ENCODE measurements at regions not wholly inside any gene's neighbourhood (a gene's known extent, or its start where the extent isn't known, plus 50 kb on each side); places are given as distances from the start of the nearest gene placed in this dataset.

- H3K27me3 Mint-ChIP-seq (ENCODE audit: unreplicated experiment), result no peaks in the 10 kb centered on the region
- no peak overlapping the region for H3K4me3 Mint-ChIP-seq (ENCODE audit: unreplicated experiment)
- no peak for DNase-seq (ENCODE audit: low spot score)
- no peaks in the 10 kb centered on the region for H3K36me3 Mint-ChIP-seq (ENCODE audit: low read depth, unreplicated experiment)
- H3K27ac Mint-ChIP-seq (ENCODE audit: unreplicated experiment), result no peak overlapping the region
- H3K9me3 Mint-ChIP-seq (ENCODE audit: unreplicated experiment), result no peaks in the 10 kb centered on the region
- TF ChIP-seq CTCF (IDR thresholded peaks at IDR 0.05; ENCODE audit: unreplicated experiment), result no peak
- H3K4me1 Mint-ChIP-seq (ENCODE audit: unreplicated experiment), result no peaks in the 10 kb centered on the region
These were observed 908.0 kb downstream of the QKI start for GRCh38 chr6:164322533-164322932.

GRCh38 chr6:164321297-164321696 lies 906.8 kb downstream of the QKI start:
- Mint-ChIP-seq H3K27ac (ENCODE audit: unreplicated experiment) (no peak overlapping the region), H3K9me3 (ENCODE audit: unreplicated experiment) (no peaks in the 10 kb centered on the region), H3K4me3 (ENCODE audit: unreplicated experiment) (no peak overlapping the region), H3K27me3 (ENCODE audit: unreplicated experiment) (no peaks in the 10 kb centered on the region), H3K36me3 (ENCODE audit: low read depth, unreplicated experiment) (no peaks in the 10 kb centered on the region), H3K4me1 (ENCODE audit: unreplicated experiment) (no peaks in the 10 kb centered on the region)
- TF ChIP-seq CTCF (IDR thresholded peaks at IDR 0.05; ENCODE audit: unreplicated experiment), result no peak
- no peak for DNase-seq (ENCODE audit: low spot score)

- H3K36me3 Mint-ChIP-seq (ENCODE audit: low read depth, unreplicated experiment), result no peaks in the 10 kb centered on the region
- H3K27me3 Mint-ChIP-seq (ENCODE audit: unreplicated experiment), result no peaks in the 10 kb centered on the region
- no peaks in the 10 kb centered on the region for H3K9me3 Mint-ChIP-seq (ENCODE audit: unreplicated experiment)
- H3K27ac Mint-ChIP-seq (ENCODE audit: unreplicated experiment), result no peak overlapping the region
- DNase-seq (ENCODE audit: low spot score), result no peak
- no peak for TF ChIP-seq CTCF (IDR thresholded peaks at IDR 0.05; ENCODE audit: unreplicated experiment)
- H3K4me1 Mint-ChIP-seq (ENCODE audit: unreplicated experiment), result no peaks in the 10 kb centered on the region
- H3K4me3 Mint-ChIP-seq (ENCODE audit: unreplicated experiment), result no peak overlapping the region
These were observed 900.9 kb downstream of the QKI start for GRCh38 chr6:164315376-164315775.

- no peaks in the 10 kb centered on the region for H3K36me3 Mint-ChIP-seq (ENCODE audit: low read depth, unreplicated experiment)
- no peak overlapping the region for H3K4me3 Mint-ChIP-seq (ENCODE audit: unreplicated experiment)
- DNase-seq (ENCODE audit: low spot score), result no peak
- no peaks in the 10 kb centered on the region for H3K9me3 Mint-ChIP-seq (ENCODE audit: unreplicated experiment)
- H3K27me3 Mint-ChIP-seq (ENCODE audit: unreplicated experiment), result no peaks in the 10 kb centered on the region
- no peak for TF ChIP-seq CTCF (IDR thresholded peaks at IDR 0.05; ENCODE audit: unreplicated experiment)
- H3K4me1 Mint-ChIP-seq (ENCODE audit: unreplicated experiment), result no peaks in the 10 kb centered on the region
- H3K27ac Mint-ChIP-seq (ENCODE audit: unreplicated experiment), result no peak overlapping the region
These were observed 893.8 kb downstream of the QKI start for GRCh38 chr6:164308339-164308738.

GRCh38 chr6:164303102-164303964 lies 888.8 kb downstream of the QKI start:
- TF ChIP-seq CTCF (IDR thresholded peaks at IDR 0.05; ENCODE audit: unreplicated experiment), result no peak
- H3K4me3 Mint-ChIP-seq (ENCODE audit: unreplicated experiment), result no peak overlapping the region
- DNase-seq (ENCODE audit: low spot score), result no peak
- no peaks in the 10 kb centered on the region for H3K4me1 Mint-ChIP-seq (ENCODE audit: unreplicated experiment)
- peaks cover 4% of the 10 kb centered on the region for H3K27me3 Mint-ChIP-seq (ENCODE audit: unreplicated experiment)
- no peak overlapping the region for H3K27ac Mint-ChIP-seq (ENCODE audit: unreplicated experiment)
- no peaks in the 10 kb centered on the region for H3K9me3 Mint-ChIP-seq (ENCODE audit: unreplicated experiment)
- H3K36me3 Mint-ChIP-seq (ENCODE audit: low read depth, unreplicated experiment), result no peaks in the 10 kb centered on the region
